Upper lobe of left lung (tissue), 4 donors: ENCODE measurements at regions not wholly inside any gene's neighbourhood (a gene's known extent, or its start where the extent isn't known, plus 50 kb on each side); places are given as distances from the start of the nearest gene placed in this dataset.

ENCODE experiments used
- POLR2A ChIP-seq, 4 donors: fragments of 450-650 bp; IDR thresholded peaks; one replicate each; pipeline ENCODE4 v1.5.1; 2016 to 2017; ENCODE audit warnings: antibody characterized with exemption in 4 of 4, mild to moderate bottlenecking in 2 of 4
- POLR2AphosphoS5 ChIP-seq, 2 donors: sonication (generic); formaldehyde crosslinking; IDR thresholded peaks; one replicate each; pipeline ENCODE4 v1.5.1; 2017; ENCODE audit warnings: antibody characterized with exemption in 2 of 2
- TF ChIP-seq, protein P1 (sequence below), 6 experiments: fragments of 450-650 bp in 4 of 6; fragments of 200-600 bp in 2 of 6; sonication (generic) in 2 of 6; IDR thresholded peaks; one replicate each; pipeline ENCODE4 v1.5.1; 2016 to 2019; ENCODE audit warnings: antibody characterized with exemption in 6 of 6

DNA sequence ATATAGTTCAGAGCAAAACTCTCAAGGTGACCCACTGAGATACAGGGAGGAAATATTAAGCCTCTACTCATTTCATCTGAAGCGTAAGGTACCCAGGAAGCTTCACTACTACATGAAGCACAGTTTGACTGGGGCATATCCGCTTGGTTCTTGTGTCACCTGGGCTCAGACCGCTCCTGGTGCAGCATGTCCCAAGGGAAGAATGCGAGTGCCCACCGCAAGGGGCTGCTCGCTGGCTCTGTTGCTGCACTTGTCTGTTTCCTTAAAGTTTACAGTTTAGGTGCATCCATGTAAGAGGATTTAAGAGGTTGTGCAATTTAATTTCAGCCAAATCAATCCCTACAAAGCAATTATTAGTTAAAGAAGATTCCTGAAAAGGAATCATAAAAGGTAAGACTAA, 507.8 kb downstream of the FBXO15 start:
- TF ChIP-seq, protein P1, sequence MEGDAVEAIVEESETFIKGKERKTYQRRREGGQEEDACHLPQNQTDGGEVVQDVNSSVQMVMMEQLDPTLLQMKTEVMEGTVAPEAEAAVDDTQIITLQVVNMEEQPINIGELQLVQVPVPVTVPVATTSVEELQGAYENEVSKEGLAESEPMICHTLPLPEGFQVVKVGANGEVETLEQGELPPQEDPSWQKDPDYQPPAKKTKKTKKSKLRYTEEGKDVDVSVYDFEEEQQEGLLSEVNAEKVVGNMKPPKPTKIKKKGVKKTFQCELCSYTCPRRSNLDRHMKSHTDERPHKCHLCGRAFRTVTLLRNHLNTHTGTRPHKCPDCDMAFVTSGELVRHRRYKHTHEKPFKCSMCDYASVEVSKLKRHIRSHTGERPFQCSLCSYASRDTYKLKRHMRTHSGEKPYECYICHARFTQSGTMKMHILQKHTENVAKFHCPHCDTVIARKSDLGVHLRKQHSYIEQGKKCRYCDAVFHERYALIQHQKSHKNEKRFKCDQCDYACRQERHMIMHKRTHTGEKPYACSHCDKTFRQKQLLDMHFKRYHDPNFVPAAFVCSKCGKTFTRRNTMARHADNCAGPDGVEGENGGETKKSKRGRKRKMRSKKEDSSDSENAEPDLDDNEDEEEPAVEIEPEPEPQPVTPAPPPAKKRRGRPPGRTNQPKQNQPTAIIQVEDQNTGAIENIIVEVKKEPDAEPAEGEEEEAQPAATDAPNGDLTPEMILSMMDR (IDR thresholded peaks at IDR 0.05), result no peak
- TF ChIP-seq POLR2A (IDR thresholded peaks at IDR 0.05), result no peak
- TF ChIP-seq POLR2AphosphoS5 (IDR thresholded peaks at IDR 0.05), result no peak
